ENCODE measurements at regions not wholly inside any gene's neighbourhood (a gene's known extent, or its start where the extent isn't known, plus 50 kb on each side); places are given as distances from the start of the nearest gene placed in this dataset.
A peak's percentile ranks its signal among the peaks of the same experiment; 100 is the strongest.

DNA sequence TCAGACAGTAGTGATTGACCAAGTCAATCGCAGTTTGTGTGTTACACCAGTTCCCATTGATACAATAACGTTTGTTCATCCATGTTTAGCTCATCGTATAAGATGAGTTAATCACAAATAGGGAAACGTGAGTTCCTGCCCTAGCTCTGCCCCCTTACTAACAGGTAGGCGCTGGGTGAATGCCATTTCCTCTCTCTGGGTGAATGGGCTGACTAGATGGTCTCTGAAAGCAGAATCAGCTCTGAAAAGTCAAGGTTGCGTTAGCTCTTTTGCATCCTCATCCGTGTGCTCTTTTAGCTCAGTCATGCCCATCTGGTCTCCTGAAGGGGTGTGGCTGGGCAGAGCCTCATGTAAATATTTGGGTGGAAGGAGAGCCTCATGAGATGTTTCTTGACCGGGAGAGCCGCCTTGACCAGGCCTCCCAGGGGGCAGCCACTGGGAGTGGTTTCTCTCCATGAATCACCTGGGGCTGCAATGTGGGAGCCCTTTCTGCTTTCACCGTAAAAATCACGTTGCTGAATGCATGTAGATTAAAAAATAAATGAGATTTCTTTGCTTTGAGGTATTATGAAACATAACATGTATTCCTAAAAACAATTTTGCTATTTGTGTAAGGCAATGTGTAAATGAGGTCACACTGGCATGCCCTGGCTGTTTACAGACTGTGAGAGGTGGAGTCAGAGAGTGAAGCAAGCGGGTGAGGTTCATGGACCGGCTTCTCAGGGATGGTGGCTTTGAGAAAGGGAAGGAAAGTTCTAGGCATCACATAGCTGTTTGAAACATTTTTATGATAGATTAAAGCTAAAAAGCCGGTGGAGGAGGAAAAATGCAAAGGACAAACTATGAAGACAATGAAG lies 108.4 kb upstream of the RASGRP1 start:
- DNase-seq, result peak; percentile 67 to 87

DNA sequence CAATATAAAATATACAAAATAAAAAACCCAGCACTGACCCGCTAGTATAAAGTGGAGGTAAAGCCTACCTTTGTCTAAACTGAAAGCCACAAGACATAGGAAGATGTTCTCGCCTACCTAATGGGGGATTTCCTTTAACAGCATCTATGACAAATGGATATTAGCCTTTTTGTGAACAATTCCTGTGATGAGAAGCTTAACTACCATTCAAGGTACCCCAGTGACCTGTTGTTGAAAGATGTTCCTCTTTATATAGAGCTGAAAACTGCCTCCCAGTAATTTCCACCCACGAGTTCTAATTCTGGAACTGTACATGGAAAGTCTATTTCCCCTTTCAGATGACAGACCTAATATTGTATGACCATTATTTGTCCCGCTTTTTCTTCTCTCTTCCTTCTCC lies 109.8 kb upstream of the RASGRP1 start:
- DNase-seq, result peak; percentile 72 to 83

- no peak for DNase-seq
Measured at GRCh38 chr15:38678281-38678680, 113.7 kb upstream of the RASGRP1 start.

GRCh38 chr15:38680775-38681174 lies 116.2 kb upstream of the RASGRP1 start:
- no peak for DNase-seq

GRCh38 chr15:38682363-38682762 lies 117.7 kb upstream of the RASGRP1 start:
- no peak for DNase-seq

DNA sequence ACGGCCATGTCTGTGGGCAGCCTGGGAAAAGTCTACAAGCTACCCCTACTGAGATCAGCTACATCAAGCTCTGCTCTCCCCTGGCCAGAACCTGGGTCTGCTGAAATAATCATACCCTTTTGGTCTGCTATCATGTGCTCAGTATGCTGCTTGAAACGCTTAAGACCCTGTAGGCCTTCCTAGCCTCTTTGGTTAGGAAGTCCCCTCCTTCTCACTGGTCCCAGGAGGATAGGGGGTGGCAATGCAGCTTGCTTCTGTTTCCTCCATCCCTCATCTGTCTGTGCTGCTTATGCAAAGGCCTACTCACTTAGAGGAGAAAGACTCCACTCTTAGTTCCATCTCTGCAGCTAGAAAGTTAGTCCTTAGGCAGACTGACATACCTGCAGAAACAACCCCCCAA lies 118.2 kb upstream of the RASGRP1 start:
- DNase-seq, result no peak

DNA sequence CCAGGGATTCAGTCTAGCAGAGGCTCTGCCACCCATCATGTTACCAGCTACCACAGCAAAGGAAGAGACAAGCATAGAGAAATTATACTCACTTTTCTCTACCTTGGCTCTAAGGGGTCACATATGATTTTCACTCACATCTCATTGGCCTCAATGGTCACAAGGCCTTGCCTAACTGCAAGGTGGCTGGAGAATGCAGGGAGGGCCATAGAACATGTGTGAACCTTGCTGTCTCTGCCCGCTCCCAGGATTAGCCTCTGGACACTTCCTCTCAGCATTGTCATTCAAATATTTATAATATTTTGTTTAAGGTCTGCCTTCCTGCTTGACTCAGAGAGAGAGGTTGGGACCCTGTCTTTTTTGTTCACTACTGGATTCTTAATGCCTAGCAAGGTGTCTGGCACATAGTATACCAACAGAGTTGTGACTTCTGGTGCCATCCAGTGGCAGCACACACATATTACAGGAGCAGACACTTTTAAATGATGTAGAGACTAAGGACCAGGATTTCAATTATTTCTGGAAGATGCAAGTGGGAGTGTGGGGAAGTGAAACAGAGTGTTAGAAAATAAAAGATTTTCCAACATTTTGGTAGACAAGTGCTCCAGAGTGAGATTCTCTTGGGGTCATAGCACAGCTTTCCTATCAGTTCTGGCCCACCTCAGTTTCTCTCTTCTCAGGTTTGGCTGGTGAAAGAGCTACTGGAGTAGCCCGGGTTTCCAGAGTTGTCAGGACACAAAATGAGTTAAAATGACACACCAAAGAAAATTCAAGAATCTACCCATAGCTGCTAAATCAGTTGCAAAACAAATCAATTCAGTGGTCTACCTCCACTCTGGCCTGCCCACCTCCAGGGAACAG lies 119.0 kb upstream of the RASGRP1 start:
- peak; percentile 84 to 85 for DNase-seq

- peak; percentile 58 to 64 for DNase-seq
Measured at GRCh38 chr15:38684440-38685010, 119.9 kb upstream of the RASGRP1 start.

- no peak for DNase-seq
Measured at GRCh38 chr15:38685686-38686339, 121.2 kb upstream of the RASGRP1 start.

GRCh38 chr15:38687340-38687739 lies 122.7 kb upstream of the RASGRP1 start:
- DNase-seq, result no peak

DNA sequence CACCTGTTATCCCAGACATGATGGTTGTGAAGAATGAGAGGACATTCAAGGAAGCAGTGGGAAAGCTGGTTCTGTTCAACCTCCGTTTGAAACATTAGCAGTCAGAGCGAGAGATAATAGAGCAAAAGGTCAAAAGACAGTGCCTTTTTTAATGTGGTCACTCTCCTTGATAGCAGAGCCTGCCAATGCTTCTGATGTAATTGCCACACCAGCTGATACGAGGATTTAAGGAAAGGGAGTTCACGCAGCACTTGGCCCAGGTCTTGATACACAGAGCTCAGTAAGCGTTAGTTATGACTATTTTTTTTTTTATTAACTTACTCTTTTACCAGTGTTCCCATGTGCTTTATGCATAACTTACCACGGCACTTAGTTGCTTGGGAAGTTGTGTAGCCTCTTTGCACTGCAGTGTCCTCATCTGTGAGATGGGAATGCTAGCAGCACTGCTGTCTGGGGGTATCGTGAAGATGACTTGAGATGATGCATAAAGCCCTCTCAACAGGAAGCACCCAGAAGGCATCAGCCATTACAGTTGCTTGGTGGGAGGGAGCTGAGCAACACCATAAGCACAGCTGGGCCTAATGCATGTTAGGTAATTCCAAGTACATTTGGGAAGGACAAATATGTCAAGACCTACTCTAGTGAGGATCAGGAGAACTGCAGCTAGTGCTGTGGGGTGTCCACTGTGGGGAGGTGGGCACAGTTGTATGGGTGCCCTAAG lies 123.3 kb upstream of the RASGRP1 start:
- DNase-seq, result no peak

GRCh38 chr15:38688761-38689160 lies 124.1 kb upstream of the RASGRP1 start:
- DNase-seq, result no peak

- peak in 1 of 2 donors; percentile 57 for DNase-seq
Measured at GRCh38 chr15:38689522-38689921, 124.9 kb upstream of the RASGRP1 start.

- DNase-seq, result no peak
Measured at GRCh38 chr15:38690216-38690615, 125.6 kb upstream of the RASGRP1 start.

DNA sequence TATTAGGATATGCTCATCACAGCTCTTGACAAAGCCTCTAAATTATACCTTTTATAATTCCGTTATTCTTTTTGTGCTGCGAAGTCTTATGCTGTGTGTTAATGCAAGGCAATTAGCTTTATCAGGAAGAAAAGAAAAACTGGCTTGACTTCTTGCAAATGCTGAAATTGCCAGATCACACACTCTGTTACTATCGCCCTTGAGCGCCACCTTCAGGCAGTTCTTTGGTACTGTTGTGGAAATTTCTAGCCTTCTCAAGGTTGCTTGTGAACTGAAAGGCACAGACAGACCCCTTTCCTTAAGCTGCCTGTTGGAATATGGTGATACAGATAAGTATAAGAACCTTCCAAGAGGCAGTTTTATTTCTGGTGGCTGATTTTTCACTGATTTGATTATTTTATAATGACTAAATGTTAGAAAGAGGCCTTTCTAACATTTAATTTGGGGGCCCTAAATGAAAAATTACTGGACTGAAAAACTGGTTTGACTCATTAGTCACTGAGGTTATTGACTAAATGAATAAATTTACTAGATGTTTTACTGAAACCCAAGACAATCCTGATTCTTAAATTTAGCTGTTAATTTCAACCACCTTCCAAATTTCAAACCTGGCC lies 126.2 kb upstream of the RASGRP1 start:
- peak; percentile 68 to 94 for DNase-seq

DNA sequence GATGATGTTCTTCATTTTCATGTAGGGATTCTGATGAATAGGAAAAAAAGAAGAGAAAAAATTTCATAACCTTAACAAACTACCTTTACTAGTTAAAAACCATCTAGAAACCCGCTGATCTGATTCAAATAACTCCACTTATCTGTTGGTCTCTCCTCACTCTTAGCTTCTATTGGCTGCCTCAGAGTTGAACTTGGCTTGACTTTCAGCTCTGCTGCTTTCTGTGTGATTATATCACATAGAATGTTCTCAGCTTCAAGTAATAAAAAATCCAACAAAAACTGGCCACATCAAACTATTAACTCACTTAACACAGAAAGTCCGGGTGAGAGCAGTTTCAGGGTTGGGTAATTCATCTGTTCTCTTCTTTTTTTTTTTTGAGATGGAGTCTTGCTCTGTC lies 126.8 kb upstream of the RASGRP1 start:
- no peak for DNase-seq

DNA sequence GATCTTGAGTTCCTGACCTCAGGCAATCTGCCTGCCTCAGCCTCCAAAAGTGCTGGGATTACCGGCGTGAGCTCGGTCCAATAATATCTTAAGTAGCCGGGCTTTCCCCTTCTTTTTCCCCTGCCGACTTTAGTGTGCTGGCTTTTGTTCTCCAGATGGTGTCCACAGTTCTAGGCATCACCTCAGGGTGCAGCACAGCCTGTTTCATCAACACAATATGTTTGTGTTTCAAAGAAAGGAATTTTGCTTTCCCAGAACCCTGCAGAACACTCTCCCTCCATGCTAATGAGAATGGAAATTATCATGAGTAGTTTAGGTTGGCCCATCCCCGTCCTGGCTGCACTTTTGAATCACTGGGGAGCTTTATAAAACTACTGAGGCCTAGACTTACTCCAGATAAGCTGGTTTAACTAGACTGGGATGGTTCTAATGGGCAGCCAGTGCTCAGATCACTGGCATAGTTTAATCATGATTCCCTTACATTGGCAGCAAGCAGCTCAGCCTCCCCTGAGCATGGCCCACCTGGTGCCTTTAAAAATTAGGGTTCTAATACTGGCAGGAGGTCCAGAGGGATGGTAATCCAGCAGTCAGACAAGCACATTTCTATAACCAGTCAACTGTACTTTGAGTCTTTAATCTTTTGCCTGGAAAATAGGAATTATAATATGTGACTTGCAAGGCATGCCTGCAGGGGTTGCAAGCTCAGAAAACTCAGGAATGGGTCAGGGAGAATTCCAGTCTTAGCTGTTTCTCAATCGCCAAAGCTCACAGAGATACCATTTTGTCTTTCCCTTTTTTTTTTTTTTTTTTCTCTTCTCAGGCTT lies 127.6 kb upstream of the RASGRP1 start:
- peak in 1 of 2 donors; percentile 15 for DNase-seq

DNA sequence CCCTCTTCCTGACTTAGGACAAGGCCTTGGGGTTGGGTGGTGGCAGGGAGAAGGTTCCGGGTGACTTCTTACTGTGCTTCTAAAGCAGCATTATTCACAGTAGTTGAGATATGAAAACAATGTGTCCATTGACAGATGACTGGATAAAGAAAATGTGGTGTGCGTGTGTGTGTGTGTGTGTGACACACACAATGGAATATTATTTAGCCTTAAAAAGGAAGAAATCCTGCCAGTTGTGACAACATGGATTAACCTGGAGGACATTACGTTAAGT lies 128.1 kb upstream of the RASGRP1 start:
- no peak for DNase-seq

DNA sequence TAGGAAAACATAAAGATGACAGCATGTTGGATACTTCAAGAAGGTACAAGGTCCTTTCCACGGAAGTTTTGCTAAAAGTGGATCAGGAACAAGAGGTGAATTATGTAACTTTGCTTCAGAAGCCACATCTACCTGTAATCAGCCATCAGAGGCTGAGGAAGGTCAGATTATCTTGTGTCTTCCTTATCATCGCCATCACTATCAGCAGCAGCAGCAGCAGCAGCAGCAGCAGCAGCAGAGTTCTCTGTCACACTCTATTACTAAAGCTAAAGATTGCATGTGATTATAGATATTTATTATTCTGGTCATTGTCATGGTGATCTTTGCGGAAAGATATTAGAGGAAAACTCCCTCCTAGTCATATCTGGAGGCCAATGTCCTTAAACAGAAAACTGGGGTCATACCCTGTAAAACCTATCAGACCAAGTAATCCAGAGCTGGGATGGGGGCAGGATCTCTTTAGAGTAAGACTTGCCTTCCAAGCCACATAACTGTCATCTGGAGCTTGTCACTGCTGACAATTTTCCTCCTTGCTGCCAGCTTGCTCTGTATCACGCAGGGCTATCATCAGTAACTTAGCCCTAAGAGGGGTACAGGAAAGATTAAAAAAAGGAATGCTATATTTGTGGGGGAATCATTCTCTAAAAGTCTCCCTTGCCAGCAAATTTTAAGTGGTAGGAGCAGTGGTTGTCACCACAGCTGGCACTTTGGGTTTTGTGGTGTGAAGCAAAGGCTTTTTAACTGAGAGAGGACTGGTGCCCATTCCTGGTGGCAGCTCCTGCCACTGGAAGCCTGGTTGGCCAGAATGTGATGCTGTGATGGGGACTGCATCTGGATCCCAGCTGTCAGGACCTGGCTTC lies 130.9 kb upstream of the RASGRP1 start:
- DNase-seq, result no peak

DNA sequence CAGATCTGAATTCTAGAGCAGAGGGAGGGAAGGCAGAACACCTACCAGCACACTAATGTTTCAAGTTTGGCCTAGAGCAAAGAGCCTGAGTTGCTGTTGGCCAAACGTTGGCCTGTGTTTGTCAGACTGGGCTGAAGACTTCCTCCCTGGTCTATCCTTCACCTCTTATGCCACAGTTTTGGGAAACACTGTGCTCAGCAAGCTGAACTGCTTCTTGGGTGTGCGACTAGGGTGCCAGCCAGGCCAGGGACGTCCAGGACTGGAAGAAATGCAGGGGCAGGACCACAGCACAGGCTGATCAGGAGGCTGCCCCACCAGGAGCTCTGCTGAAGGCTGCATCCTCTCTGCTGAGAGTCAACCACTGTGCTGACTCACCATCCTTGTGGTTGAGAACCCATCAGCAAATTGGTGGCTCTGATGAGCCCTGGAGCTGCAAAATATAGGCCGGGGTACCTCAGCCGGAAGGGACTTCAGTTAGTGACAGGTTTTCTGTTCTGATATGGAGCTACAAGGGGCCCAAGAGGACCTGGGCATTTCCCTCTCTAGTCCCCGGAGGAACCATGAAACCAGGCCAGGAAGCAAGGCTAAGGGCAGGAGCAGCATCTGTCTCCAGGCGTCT lies 131.6 kb upstream of the RASGRP1 start:
- no peak for DNase-seq
